GM10266 (cell line): ENCODE measurements at regions not wholly inside any gene's neighbourhood (a gene's known extent, or its start where the extent isn't known, plus 50 kb on each side); places are given as distances from the start of the nearest gene placed in this dataset.

ENCODE experiments used
- DNase-seq: peaks from one replicate; pipeline ENCODE4 v3.0.0; 2012; ENCODE audit errors: extremely low spot score
- CTCF ChIP-seq: IDR thresholded peaks from 2 replicates; pipeline ENCODE4 v1.5.1; 2012; ENCODE audit warnings: mild to moderate bottlenecking, low read depth; ENCODE audit not compliant: control insufficient read depth, insufficient read depth; ENCODE audit errors: missing control alignments

GRCh38 chr5:38607396-38607795, 51.0 kb upstream of the LIFR start:
- no peak for TF ChIP-seq CTCF
- no peak for DNase-seq

- no peak for DNase-seq
- TF ChIP-seq CTCF, result no peak
Measured at GRCh38 chr5:38607930-38608564, 51.6 kb upstream of the LIFR start.

- DNase-seq, result no peak
- TF ChIP-seq CTCF, result no peak
Measured at GRCh38 chr5:38608874-38609273, 52.4 kb upstream of the LIFR start.

- DNase-seq, result no peak
- no peak for TF ChIP-seq CTCF
Measured at GRCh38 chr5:38612851-38613250, 56.4 kb upstream of the LIFR start.

- no peak for TF ChIP-seq CTCF
- DNase-seq, result no peak
Measured at GRCh38 chr5:38613490-38613889, 57.0 kb upstream of the LIFR start.

GRCh38 chr5:38613992-38614836, 57.8 kb upstream of the LIFR start:
- DNase-seq, result no peak
- TF ChIP-seq CTCF, result no peak

GRCh38 chr5:38615042-38615441, 58.6 kb upstream of the LIFR start:
- DNase-seq, result no peak
- TF ChIP-seq CTCF, result no peak
